PC-3 (cell line): ENCODE measurements at regions not wholly inside any gene's neighbourhood (a gene's known extent, or its start where the extent isn't known, plus 50 kb on each side); places are given as distances from the start of the nearest gene placed in this dataset.

ENCODE experiments used
- ATAC-seq: fragments of 200-7000 bp; cut with Tn5 transposase; 2 replicates; pipeline ENCODE4 v1.9.1; 2020; ENCODE audit warnings: mild to moderate bottlenecking, moderate library complexity
- BruUV-seq: library from RNA; stranded (reverse); fragments of 400-500 nt; replicated peaks from 2 replicates; lab custom pipeline; 2021; lab: Mats Ljungman, UMichigan
- CTCF ChIA-PET: fragments of 300-600 bp; sonication (Branson Sonifier 250); formaldehyde crosslinking; loops from one replicate; lab custom pipeline; 2022; ENCODE audit warnings: antibody characterized with exemption; lab: Charles Lee
- POLR2A ChIA-PET: fragments of 300-600 bp; sonication (Branson Sonifier 250); formaldehyde crosslinking; loops from one replicate; lab custom pipeline; 2022; ENCODE audit warnings: antibody characterized with exemption; ENCODE audit not compliant: unreplicated experiment; lab: Charles Lee
- DNase-seq: peaks from one replicate; pipeline ENCODE4 v3.0.0-alpha.2; 2015
- H2AFZ ChIP-seq: fragments of 300-600 bp; sonication (generic); 2 replicates; pipeline ENCODE4 v1.6.0; 2016; ENCODE audit warnings: antibody characterized with exemption, low read length
- H3F3A ChIP-seq: fragments of 300-600 bp; sonication (generic); one replicate; pipeline ENCODE4 v1.6.0; 2017; ENCODE audit warnings: antibody characterized with exemption, low read length, control low read depth, mild to moderate bottlenecking; ENCODE audit not compliant: unreplicated experiment
- H3K27ac ChIP-seq: fragments of 300-600 bp; sonication (generic); 2 replicates; pipeline ENCODE4 v1.5.1; 2016; ENCODE audit warnings: mild to moderate bottlenecking, low read length
- H3K27me3 ChIP-seq: fragments of 300-600 bp; sonication (generic); 2 replicates; pipeline ENCODE4 v1.6.1; 2016; ENCODE audit warnings: low read length, mixed read lengths
- H3K36me3 ChIP-seq: fragments of 300-600 bp; sonication (generic); 2 replicates; pipeline ENCODE4 v1.6.1; 2016; ENCODE audit warnings: low read depth, mixed run types, low read length, mixed read lengths
- H3K4me1 ChIP-seq: fragments of 300-600 bp; sonication (generic); 2 replicates; pipeline ENCODE4 v1.5.1; 2016; ENCODE audit warnings: low read length; ENCODE audit not compliant: insufficient read depth
- H3K4me2 ChIP-seq: fragments of 300-600 bp; sonication (generic); 2 replicates; pipeline ENCODE4 v1.6.0; 2016; ENCODE audit warnings: low read length
- H3K4me3 ChIP-seq: fragments of 300-600 bp; sonication (generic); 2 replicates; pipeline ENCODE4 v1.5.1; 2016; ENCODE audit warnings: mild to moderate bottlenecking, low read length, mixed read lengths
- H3K79me2 ChIP-seq: fragments of 300-600 bp; sonication (generic); 2 replicates; pipeline ENCODE4 v1.6.1; 2017; ENCODE audit warnings: low read length, mixed read lengths
- H3K9ac ChIP-seq: fragments of 300-600 bp; sonication (generic); 2 replicates; pipeline ENCODE4 v1.6.0; 2016; ENCODE audit warnings: mild to moderate bottlenecking, low read length
- H3K9me2 ChIP-seq: fragments of 300-600 bp; sonication (generic); replicated peaks from 2 replicates; pipeline ENCODE4 v1.6.1; 2016; ENCODE audit warnings: mixed run types, low read length, mixed read lengths
- H3K9me3 ChIP-seq: fragments of 300-600 bp; sonication (generic); 2 replicates; pipeline ENCODE4 v1.6.1; 2016; ENCODE audit warnings: low read length, mixed read lengths
- H4K20me1 ChIP-seq: fragments of 300-600 bp; sonication (generic); 2 replicates; pipeline ENCODE4 v1.6.1; 2016; ENCODE audit warnings: low read length, mixed read lengths
- EZH2 ChIP-seq: fragments of 300-600 bp; sonication (generic); IDR thresholded peaks from one replicate; pipeline ENCODE4 v1.6.1; 2017; ENCODE audit warnings: antibody characterized with exemption, mild to moderate bottlenecking, low read length; ENCODE audit not compliant: unreplicated experiment
- EZH2phosphoT487 ChIP-seq: fragments of 300-600 bp; sonication (generic); IDR thresholded peaks from 2 replicates; pipeline ENCODE4 v1.6.1; 2018; ENCODE audit warnings: mild to moderate bottlenecking, antibody characterized with exemption, low read length, borderline replicate concordance
- intact Hi-C: fragments of 100-400 bp; cut with micrococcal nuclease; formaldehyde crosslinking; loops from 2 replicates; pipeline ENCODE4 v1.9.0; 2023
- TF ChIP-seq, protein P1 (sequence below): fragments of 300-600 bp; sonication (generic); conservative IDR thresholded peaks from 2 replicates; pipeline ENCODE4 v1.5.1; 2017; ENCODE audit warnings: antibody characterized with exemption, low read depth, mild to moderate bottlenecking, low read length

DNA sequence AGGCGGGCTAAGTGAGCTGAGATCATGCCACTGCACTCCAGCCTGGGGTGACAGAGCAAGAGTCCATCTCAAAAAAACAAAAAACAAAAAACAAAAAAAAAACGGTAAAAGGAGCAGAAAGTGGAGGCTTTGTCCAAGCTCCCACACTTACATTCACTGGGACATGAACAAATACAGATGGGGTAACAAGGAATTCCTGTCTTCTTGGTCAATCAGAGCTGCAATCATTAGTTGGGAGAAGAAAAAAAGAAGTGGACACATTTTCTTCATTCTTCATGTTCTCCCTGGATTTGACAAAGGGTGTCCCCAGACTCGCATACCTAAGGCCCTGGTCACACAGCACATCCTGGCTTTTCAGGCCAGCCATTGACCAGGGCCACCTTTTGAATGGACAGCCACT, 124.6 kb downstream of the SOCS6 start:
- CTCF ChIA-PET, result no interaction called here
- TF ChIP-seq EZH2 (no peak), EZH2phosphoT487 (no peak)
- TF ChIP-seq, protein P1, sequence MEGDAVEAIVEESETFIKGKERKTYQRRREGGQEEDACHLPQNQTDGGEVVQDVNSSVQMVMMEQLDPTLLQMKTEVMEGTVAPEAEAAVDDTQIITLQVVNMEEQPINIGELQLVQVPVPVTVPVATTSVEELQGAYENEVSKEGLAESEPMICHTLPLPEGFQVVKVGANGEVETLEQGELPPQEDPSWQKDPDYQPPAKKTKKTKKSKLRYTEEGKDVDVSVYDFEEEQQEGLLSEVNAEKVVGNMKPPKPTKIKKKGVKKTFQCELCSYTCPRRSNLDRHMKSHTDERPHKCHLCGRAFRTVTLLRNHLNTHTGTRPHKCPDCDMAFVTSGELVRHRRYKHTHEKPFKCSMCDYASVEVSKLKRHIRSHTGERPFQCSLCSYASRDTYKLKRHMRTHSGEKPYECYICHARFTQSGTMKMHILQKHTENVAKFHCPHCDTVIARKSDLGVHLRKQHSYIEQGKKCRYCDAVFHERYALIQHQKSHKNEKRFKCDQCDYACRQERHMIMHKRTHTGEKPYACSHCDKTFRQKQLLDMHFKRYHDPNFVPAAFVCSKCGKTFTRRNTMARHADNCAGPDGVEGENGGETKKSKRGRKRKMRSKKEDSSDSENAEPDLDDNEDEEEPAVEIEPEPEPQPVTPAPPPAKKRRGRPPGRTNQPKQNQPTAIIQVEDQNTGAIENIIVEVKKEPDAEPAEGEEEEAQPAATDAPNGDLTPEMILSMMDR, result no peak

GRCh38 chr18:70411876-70412435, 123.1 kb downstream of the SOCS6 start:
- no peaks in the 10 kb centered on the region for H3K9me2 ChIP-seq
- no peak overlapping the region for H3K27ac ChIP-seq
- no TSS peak for BruUV-seq

More for the DNA sequence above, 124.6 kb downstream of the SOCS6 start:
- no peaks in the 10 kb centered on the region for H3K79me2 ChIP-seq
- no peaks in the 10 kb centered on the region for H3F3A ChIP-seq
- no peak overlapping the region for H3K4me3 ChIP-seq
- H3K4me2 ChIP-seq, result no peak overlapping the region
- peaks cover 21% of the 10 kb centered on the region for H3K4me1 ChIP-seq
- H3K9me3 ChIP-seq, result no peaks in the 10 kb centered on the region
- H3K27ac ChIP-seq, result no peak overlapping the region
- H4K20me1 ChIP-seq, result no peaks in the 10 kb centered on the region
- no peaks in the 10 kb centered on the region for H3K9me2 ChIP-seq
- H3K27me3 ChIP-seq, result no peaks in the 10 kb centered on the region
- no peaks in the 10 kb centered on the region for H3K36me3 ChIP-seq
- ATAC-seq (no peak), DNase-seq (no peak)
- H3K9ac ChIP-seq, result no peak overlapping the region
- POLR2A ChIA-PET, result no interaction called here
- intact Hi-C loops, result no loop called here
- no peak overlapping the region for H2AFZ ChIP-seq
- BruUV-seq, result no TSS peak

DNA sequence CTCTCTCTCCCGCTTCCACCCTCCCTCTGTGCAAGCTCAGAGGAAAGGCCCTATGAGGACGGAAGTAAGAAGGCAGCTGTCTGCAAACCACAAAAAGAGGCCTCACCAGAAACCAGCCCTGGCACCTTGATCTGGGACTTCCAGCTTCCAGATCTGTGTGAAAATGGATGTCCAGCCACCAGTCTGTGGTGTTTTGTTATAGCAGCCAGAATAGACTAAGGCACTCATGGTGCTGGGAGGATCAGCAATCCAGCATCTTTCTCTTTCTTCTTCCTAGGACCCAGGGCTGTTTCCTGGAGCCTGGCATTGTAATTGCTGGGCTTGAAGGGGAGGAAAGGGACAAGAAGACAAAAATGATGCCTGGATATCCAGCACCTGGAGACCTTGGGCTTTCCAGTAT, 122.5 kb downstream of the SOCS6 start:
- BruUV-seq, result no TSS peak
- no peaks in the 10 kb centered on the region for H4K20me1 ChIP-seq
- H3K4me2 ChIP-seq, result no peak overlapping the region
- H2AFZ ChIP-seq, result no peak overlapping the region
- peaks cover 16% of the 10 kb centered on the region for H3K4me1 ChIP-seq
- no peaks in the 10 kb centered on the region for H3K27me3 ChIP-seq
- no peak overlapping the region for H3K9ac ChIP-seq
- no peak for TF ChIP-seq EZH2phosphoT487
- TF ChIP-seq EZH2, result no peak
- TF ChIP-seq, protein P1, result no peak
- no peaks in the 10 kb centered on the region for H3K9me2 ChIP-seq
- ATAC-seq (no peak), DNase-seq (no peak)
- POLR2A ChIA-PET, result no interaction called here
- CTCF ChIA-PET, result no interaction called here
- H3K36me3 ChIP-seq, result no peaks in the 10 kb centered on the region
- H3K79me2 ChIP-seq, result no peaks in the 10 kb centered on the region
- intact Hi-C loops, result no loop called here
- no peaks in the 10 kb centered on the region for H3K9me3 ChIP-seq
- H3K4me3 ChIP-seq, result no peak overlapping the region
- H3K27ac ChIP-seq, result no peak overlapping the region
- no peaks in the 10 kb centered on the region for H3F3A ChIP-seq

More at GRCh38 chr18:70411876-70412435, 123.1 kb downstream of the SOCS6 start:
- H3K36me3 ChIP-seq, result no peaks in the 10 kb centered on the region
- H3K4me1 ChIP-seq, result peaks cover 16% of the 10 kb centered on the region
- no peak overlapping the region for H3K4me3 ChIP-seq
- H3K27me3 ChIP-seq, result no peaks in the 10 kb centered on the region
- H3K4me2 ChIP-seq, result no peak overlapping the region
- ChIA-PET POLR2A (no interaction called here), CTCF (no interaction called here)
- DNase-seq, result peak; percentile 28
- peak; percentile 24; the same call in 1 of the 2 replicates for ATAC-seq
- H3K9ac ChIP-seq, result no peak overlapping the region
- H4K20me1 ChIP-seq, result no peaks in the 10 kb centered on the region
- TF ChIP-seq EZH2, result no peak
- TF ChIP-seq EZH2phosphoT487, result no peak
- TF ChIP-seq, protein P1, result no peak
- intact Hi-C loops, result no loop called here
- H3K9me3 ChIP-seq, result no peaks in the 10 kb centered on the region
- H2AFZ ChIP-seq, result peak overlapping the region; percentile 47
- H3K79me2 ChIP-seq, result no peaks in the 10 kb centered on the region
- no peaks in the 10 kb centered on the region for H3F3A ChIP-seq
